LNCaP clone FGC (cell line): ENCODE measurements at regions not wholly inside any gene's neighbourhood (a gene's known extent, or its start where the extent isn't known, plus 50 kb on each side); places are given as distances from the start of the nearest gene placed in this dataset.

Experiments used
- DNase-seq: peaks from one replicate; pipeline ENCODE4 v3.0.0-alpha.2; 2011; ENCODE audit warnings: low read depth
- H3K4me3 ChIP-seq: 2 replicates; pipeline ENCODE4 v1.5.1; 2011; ENCODE audit warnings: mild to moderate bottlenecking, low read depth, low read length, control low read depth
- CTCF ChIP-seq: IDR thresholded peaks from 2 replicates; pipeline ENCODE4 v1.5.1; 2012; ENCODE audit warnings: mild to moderate bottlenecking; ENCODE audit not compliant: control insufficient read depth, insufficient read depth; ENCODE audit errors: extremely low read depth

GRCh38 chr1:106222403-106222802, 834.1 kb upstream of the PRMT6 start:
- H3K4me3 ChIP-seq: no peak overlapping the region
- TF ChIP-seq CTCF: no peak
- no peak for DNase-seq

- TF ChIP-seq CTCF: no peak
- H3K4me3 ChIP-seq: no peak overlapping the region
- no peak for DNase-seq
These were observed 833.3 kb upstream of the PRMT6 start for GRCh38 chr1:106223213-106223612.

GRCh38 chr1:106224426-106224825, 832.0 kb upstream of the PRMT6 start:
- no peak for TF ChIP-seq CTCF
- no peak for DNase-seq

GRCh38 chr1:106225403-106225802, 831.1 kb upstream of the PRMT6 start:
- DNase-seq: no peak
- TF ChIP-seq CTCF: no peak

More at GRCh38 chr1:106224426-106224825, 832.0 kb upstream of the PRMT6 start:
- H3K4me3 ChIP-seq: no peak overlapping the region

GRCh38 chr1:106226550-106226949, 829.9 kb upstream of the PRMT6 start:
- no peak for DNase-seq
- no peak for TF ChIP-seq CTCF
- H3K4me3 ChIP-seq: no peak overlapping the region

More at GRCh38 chr1:106225403-106225802, 831.1 kb upstream of the PRMT6 start:
- H3K4me3 ChIP-seq: no peak overlapping the region

GRCh38 chr1:106232128-106232527, 824.3 kb upstream of the PRMT6 start:
- no peak for DNase-seq
- no peak for TF ChIP-seq CTCF
- H3K4me3 ChIP-seq: no peak overlapping the region

- no peak for DNase-seq
- TF ChIP-seq CTCF: no peak
- H3K4me3 ChIP-seq: no peak overlapping the region
These were observed 823.0 kb upstream of the PRMT6 start for GRCh38 chr1:106233511-106233910.
